Inferior parietal cortex (tissue), 1 donor: ENCODE measurements at regions not wholly inside any gene's neighbourhood (a gene's known extent, or its start where the extent isn't known, plus 50 kb on each side); places are given as distances from the start of the nearest gene placed in this dataset.

Experiments
- DNase-seq: peaks from one replicate; pipeline ENCODE4 v3.0.0-alpha.2; 2016; ENCODE audit errors: extremely low spot score

- no peak for DNase-seq
These were observed 508.8 kb downstream of the DSC3 start for GRCh38 chr18:30533716-30534115.

GRCh38 chr18:30527917-30528316 lies 514.6 kb downstream of the DSC3 start:
- DNase-seq = no peak

GRCh38 chr18:30527226-30527625 lies 515.3 kb downstream of the DSC3 start:
- DNase-seq = no peak

GRCh38 chr18:30522288-30522929 lies 520.1 kb downstream of the DSC3 start:
- DNase-seq = no peak

- no peak for DNase-seq
These were observed 528.5 kb downstream of the DSC3 start for GRCh38 chr18:30514059-30514458.

GRCh38 chr18:30512872-30513271 lies 529.7 kb downstream of the DSC3 start:
- DNase-seq = no peak

GRCh38 chr18:30510882-30511281 lies 531.7 kb downstream of the DSC3 start:
- DNase-seq = no peak

- no peak for DNase-seq
These were observed 540.9 kb downstream of the DSC3 start for GRCh38 chr18:30501594-30501993.

- no peak for DNase-seq
These were observed 542.1 kb downstream of the DSC3 start for GRCh38 chr18:30500240-30500945.

GRCh38 chr18:30499721-30500120 lies 542.8 kb downstream of the DSC3 start:
- DNase-seq = no peak

GRCh38 chr18:30492552-30493129 lies 549.9 kb downstream of the DSC3 start:
- no peak for DNase-seq

GRCh38 chr18:30491815-30492551 lies 550.6 kb downstream of the DSC3 start:
- no peak for DNase-seq

GRCh38 chr18:30489890-30490643 lies 552.5 kb downstream of the DSC3 start:
- DNase-seq = no peak

- no peak for DNase-seq
These were observed 554.6 kb downstream of the DSC3 start for GRCh38 chr18:30487962-30488361.

GRCh38 chr18:30486856-30487255 lies 555.7 kb downstream of the DSC3 start:
- DNase-seq = no peak

GRCh38 chr18:30485078-30485477 lies 557.5 kb downstream of the DSC3 start:
- no peak for DNase-seq

GRCh38 chr18:30481871-30482270 lies 560.7 kb downstream of the DSC3 start:
- DNase-seq = no peak

- DNase-seq = no peak
These were observed 573.5 kb downstream of the DSC3 start for GRCh38 chr18:30469091-30469490.

GRCh38 chr18:30465096-30465495 lies 577.4 kb downstream of the DSC3 start:
- DNase-seq = no peak

GRCh38 chr18:30457156-30457555 lies 585.4 kb downstream of the DSC3 start:
- DNase-seq = no peak

GRCh38 chr18:30455741-30456140 lies 586.8 kb downstream of the DSC3 start:
- DNase-seq = peak; percentile 25

- no peak for DNase-seq
These were observed 587.6 kb downstream of the DSC3 start for GRCh38 chr18:30454920-30455319.
